ENCODE measurements at regions not wholly inside any gene's neighbourhood (a gene's known extent, or its start where the extent isn't known, plus 50 kb on each side); places are given as distances from the start of the nearest gene placed in this dataset.
A peak's percentile ranks its signal among the peaks of the same experiment; 100 is the strongest.

GRCh38 chr15:97598353-97598798 is 362.1 kb upstream of the ARRDC4 start (continued):
- TF ChIP-seq ZSCAN30 (tag by site-specific recombination; IDR thresholded peaks at IDR 0.05): no peak
- TF ChIP-seq PRDM6 (tag by site-specific recombination; IDR thresholded peaks at IDR 0.05): peak; percentile 46; the same call in 1 of the 2 replicates
- no peak for TF ChIP-seq ZNF398 (tag by site-specific recombination; IDR thresholded peaks at IDR 0.05)
- TF ChIP-seq MEIS1 (CRISPR knock-in tag; IDR thresholded peaks at IDR 0.05; ENCODE audit: borderline replicate concordance): 0 out of 2 replicates have a peak, but pooled peaks have one; percentile 40
- TF ChIP-seq TSHZ1 (tag by site-specific recombination; IDR thresholded peaks at IDR 0.05; ENCODE audit: borderline replicate concordance): peak; percentile 43; the same call in 1 of the 2 replicates

DNA sequence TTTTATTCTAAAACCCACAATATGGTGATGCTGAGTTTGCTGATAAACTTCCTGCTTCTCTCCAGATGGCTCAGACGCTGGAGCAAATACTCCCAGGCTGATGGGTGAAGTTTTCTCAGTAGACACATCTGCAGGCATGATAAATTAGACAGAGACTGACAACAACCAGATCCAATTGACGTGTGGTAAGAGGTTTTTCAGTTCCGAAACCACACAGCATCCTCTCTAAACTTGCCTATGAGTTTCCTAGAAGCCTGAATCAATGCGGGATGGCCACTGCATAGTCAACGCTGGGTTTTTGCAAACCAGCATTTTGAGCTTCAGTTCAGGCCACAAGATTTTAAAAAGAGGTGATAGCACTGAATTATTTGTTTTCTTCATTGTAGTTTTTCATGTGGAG is 360.3 kb upstream of the ARRDC4 start:
- Histone ChIP-seq H3K9me3 (ENCODE audit: control insufficient read depth, insufficient read depth, low read depth, low read length) (no peaks in the 10 kb centered on the region; the same call in 1 of the 2 replicates), H3K27ac (ENCODE audit: extremely low read depth, low read depth, low read length) (no peak overlapping the region), H3K4me3 (ENCODE audit: low read depth, low read length) (no peak overlapping the region), H3K36me3 (ENCODE audit: control insufficient read depth in 2 of 2, insufficient read depth in 1 of 2, low read length in 2 of 2) (no peaks in the 10 kb centered on the region), H3K4me1 (ENCODE audit: control insufficient read depth, insufficient read depth, low read length) (peaks cover 29% of the 10 kb centered on the region)
- TF ChIP-seq ZNF175 (tag by site-specific recombination; IDR thresholded peaks at IDR 0.05): no peak
- CTCF ChIA-PET: interaction anchor here (0.6 kb wide), 1 partner anchor 183 kb away, joined by 3 read pairs; no protein-coding TSS in a partner anchor
- POLR2A ChIA-PET: no interaction called here

GRCh38 chr15:97604677-97605076 is 355.8 kb upstream of the ARRDC4 start:
- Histone ChIP-seq H3K27ac (ENCODE audit: extremely low read depth, low read depth, low read length) (no peak overlapping the region), H3K9me3 (ENCODE audit: control insufficient read depth, insufficient read depth, low read depth, low read length) (no peaks in the 10 kb centered on the region), H3K36me3 (ENCODE audit: control insufficient read depth in 2 of 2, insufficient read depth in 1 of 2, low read length in 2 of 2) (no peaks in the 10 kb centered on the region), H3K4me3 (ENCODE audit: low read depth, low read length) (no peak overlapping the region), H3K4me1 (ENCODE audit: control insufficient read depth, insufficient read depth, low read length) (peaks cover 11% of the 10 kb centered on the region)
- ChIA-PET CTCF (interaction anchor here (0.6 to 1.5 kb wide), 2 partner anchors 122 to 1277 kb away, joined by 3 to 4 read pairs; no protein-coding TSS in a partner anchor), POLR2A (no interaction called here)
- TF ChIP-seq ZNF518A (tag by site-specific recombination; conservative IDR thresholded peaks at IDR 0.05; ENCODE audit: low read depth) (no peak), PATZ1 (tag by site-specific recombination; IDR thresholded peaks at IDR 0.05) (no peak)
- TF ChIP-seq, protein P1, sequence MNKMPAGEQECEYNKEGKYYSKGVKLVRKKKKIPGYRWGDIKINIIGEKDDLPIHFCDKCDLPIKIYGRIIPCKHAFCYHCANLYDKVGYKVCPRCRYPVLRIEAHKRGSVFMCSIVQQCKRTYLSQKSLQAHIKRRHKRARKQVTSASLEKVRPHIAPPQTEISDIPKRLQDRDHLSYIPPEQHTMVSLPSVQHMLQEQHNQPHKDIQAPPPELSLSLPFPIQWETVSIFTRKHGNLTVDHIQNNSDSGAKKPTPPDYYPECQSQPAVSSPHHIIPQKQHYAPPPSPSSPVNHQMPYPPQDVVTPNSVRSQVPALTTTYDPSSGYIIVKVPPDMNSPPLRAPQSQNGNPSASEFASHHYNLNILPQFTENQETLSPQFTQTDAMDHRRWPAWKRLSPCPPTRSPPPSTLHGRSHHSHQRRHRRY (tag by site-specific recombination; IDR thresholded peaks at IDR 0.05): no peak
- TF ChIP-seq, protein P2, sequence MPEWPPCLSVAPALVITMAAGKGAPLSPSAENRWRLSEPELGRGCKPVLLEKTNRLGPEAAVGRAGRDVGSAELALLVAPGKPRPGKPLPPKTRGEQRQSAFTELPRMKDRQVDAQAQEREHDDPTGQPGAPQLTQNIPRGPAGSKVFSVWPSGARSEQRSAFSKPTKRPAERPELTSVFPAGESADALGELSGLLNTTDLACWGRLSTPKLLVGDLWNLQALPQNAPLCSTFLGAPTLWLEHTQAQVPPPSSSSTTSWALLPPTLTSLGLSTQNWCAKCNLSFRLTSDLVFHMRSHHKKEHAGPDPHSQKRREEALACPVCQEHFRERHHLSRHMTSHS (tag by site-specific recombination; IDR thresholded peaks at IDR 0.05): no peak

Measured in HEK293 (cell line).